Effector memory CD4-positive, alpha-beta T cell (primary cell): ENCODE measurements at regions not wholly inside any gene's neighbourhood (a gene's known extent, or its start where the extent isn't known, plus 50 kb on each side); places are given as distances from the start of the nearest gene placed in this dataset.
"Not testable (repeated sequence)": the region's sequence is repeated elsewhere in the genome, so short reads cannot be mapped to it uniquely, and the experiment has no call there.

Experiments used
- DNase-seq, 3 donors: peaks; one replicate each; pipeline ENCODE4 v3.0.0-alpha.2; 2020
- H3K27ac ChIP-seq: 2 replicates; pipeline ENCODE4 v1.7.0; 2013; ENCODE audit warnings: mild to moderate bottlenecking, low read length, moderate library complexity; ENCODE audit not compliant: insufficient read depth, poor library complexity, severe bottlenecking
- H3K27me3 ChIP-seq: replicated peaks from 2 replicates; pipeline ENCODE4 v1.7.0; 2013; ENCODE audit warnings: mild to moderate bottlenecking, low read length; ENCODE audit not compliant: insufficient read depth, control insufficient read depth, poor library complexity, severe bottlenecking
- H3K36me3 ChIP-seq: 2 replicates; pipeline ENCODE4 v1.7.0; 2013; ENCODE audit warnings: mild to moderate bottlenecking, low read length, moderate library complexity; ENCODE audit not compliant: control insufficient read depth, insufficient read depth
- H3K4me1 ChIP-seq: 2 replicates; pipeline ENCODE4 v1.7.0; 2013; ENCODE audit warnings: low read length, mild to moderate bottlenecking; ENCODE audit not compliant: control insufficient read depth, insufficient read depth, poor library complexity, severe bottlenecking
- H3K4me3 ChIP-seq: 2 replicates; pipeline ENCODE4 v1.7.0; 2013; ENCODE audit warnings: low read length, low read depth, mild to moderate bottlenecking; ENCODE audit not compliant: insufficient read depth, poor library complexity, severe bottlenecking
- H3K9me3 ChIP-seq: 2 replicates; pipeline ENCODE4 v1.7.0; 2013; ENCODE audit warnings: mild to moderate bottlenecking, low read length, moderate library complexity; ENCODE audit not compliant: control insufficient read depth

DNA sequence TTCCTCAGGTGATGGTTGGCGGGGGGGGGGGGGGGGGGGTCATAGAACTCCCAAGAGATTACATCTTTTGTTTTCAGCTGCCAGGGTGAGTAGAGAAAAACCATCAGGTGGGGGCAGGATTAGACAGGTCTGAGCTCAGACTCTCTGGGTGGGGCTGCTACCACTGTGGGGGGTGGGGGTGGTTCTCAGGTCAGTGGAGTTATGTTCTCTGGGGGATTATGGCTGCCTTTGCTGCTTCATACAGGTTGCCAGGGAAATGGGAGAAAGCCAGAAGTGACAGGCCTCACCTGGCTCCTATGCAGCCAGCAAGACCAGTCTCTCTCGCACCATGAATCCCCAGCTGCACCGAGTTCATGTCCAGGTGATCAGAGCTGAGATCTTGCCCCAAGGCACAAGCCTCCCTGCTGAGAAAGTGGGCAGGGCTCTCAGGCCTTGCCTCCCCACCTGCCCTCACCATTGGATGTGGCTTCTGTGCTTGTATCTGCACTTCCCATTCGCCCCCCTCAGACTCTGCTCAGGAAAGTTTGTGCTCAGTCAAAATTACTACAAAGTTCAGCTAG, 828.1 kb downstream of the MCTP2 start:
- no peaks in the 10 kb centered on the region for H3K36me3 ChIP-seq
- H3K9me3 ChIP-seq = no peaks in the 10 kb centered on the region
- H3K27ac ChIP-seq = no peak overlapping the region
- no peak overlapping the region for H3K4me3 ChIP-seq
- H3K27me3 ChIP-seq = no peaks in the 10 kb centered on the region
- no peak for DNase-seq
- H3K4me1 ChIP-seq = no peaks in the 10 kb centered on the region

- H3K4me3 ChIP-seq = no peak overlapping the region
- H3K27me3 ChIP-seq = no peaks in the 10 kb centered on the region
- no peaks in the 10 kb centered on the region for H3K4me1 ChIP-seq
- H3K36me3 ChIP-seq = no peaks in the 10 kb centered on the region
- no peak overlapping the region for H3K27ac ChIP-seq
- no peak for DNase-seq
- no peaks in the 10 kb centered on the region for H3K9me3 ChIP-seq
Measured at GRCh38 chr15:95068701-95069521, 837.5 kb downstream of the MCTP2 start.

DNA sequence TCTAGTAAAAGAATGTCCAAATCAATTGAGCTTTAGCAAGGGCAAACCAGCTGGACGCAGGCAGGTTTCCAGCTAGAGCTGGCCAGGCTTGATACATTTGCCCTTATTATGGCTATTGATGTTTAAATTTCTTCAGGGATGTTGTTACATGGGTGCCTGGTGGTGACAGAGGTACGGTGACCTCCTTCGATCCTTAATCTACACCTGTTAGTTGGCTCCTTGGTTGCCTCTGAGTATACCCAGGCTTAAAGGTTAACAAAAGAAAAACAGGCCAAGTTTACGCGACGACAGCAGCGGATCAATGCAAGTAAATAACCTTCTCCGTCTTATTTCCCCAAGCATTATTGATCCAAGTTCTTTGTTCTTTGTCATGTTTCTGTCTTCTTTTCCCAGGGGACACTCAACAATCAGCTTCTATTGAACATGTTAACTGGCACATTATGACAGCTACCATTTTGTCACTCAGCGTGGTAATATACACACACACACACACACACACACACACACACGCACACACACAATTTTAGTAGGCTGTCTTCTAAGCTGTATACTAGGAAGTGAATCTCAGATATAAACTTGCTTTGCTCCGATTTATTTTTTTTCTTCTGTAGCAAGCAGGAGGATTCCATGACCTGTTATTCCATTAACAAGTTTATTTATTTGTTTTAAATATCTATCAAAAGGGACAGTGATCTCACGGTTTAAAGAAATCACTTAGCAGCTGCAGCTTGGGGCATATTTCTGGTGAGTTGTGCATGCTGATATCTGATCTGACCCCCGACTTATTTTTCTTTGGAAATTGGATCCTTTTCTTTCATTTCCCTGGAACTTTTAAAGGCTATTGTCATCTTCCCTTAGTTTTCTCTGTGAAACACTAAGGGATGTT, 844.7 kb downstream of the MCTP2 start:
- Histone ChIP-seq H3K36me3 (no peaks in the 10 kb centered on the region), H3K27me3 (no peaks in the 10 kb centered on the region), H3K9me3 (no peaks in the 10 kb centered on the region), H3K4me3 (no peak overlapping the region), H3K27ac (no peak overlapping the region), H3K4me1 (no peaks in the 10 kb centered on the region)
- no peak for DNase-seq

DNA sequence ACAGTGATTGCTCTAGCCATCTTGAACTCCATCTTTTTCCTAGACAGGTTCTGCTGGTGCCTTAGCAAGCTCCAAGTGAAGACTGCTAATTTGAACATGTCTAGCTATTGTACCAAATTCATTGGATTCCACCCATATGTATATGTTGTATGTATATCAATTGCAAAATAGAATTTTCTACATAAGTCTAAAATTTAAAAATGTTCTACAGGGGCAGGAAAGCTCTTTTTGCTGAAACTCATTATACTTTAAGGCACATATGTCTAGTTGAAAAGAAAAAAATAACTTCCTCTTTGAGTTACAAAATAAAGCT, 845.3 kb downstream of the MCTP2 start:
- Histone ChIP-seq H3K36me3 (no peaks in the 10 kb centered on the region), H3K4me3 (no peak overlapping the region), H3K4me1 (no peaks in the 10 kb centered on the region), H3K9me3 (no peaks in the 10 kb centered on the region), H3K27me3 (no peaks in the 10 kb centered on the region), H3K27ac (no peak overlapping the region)
- no peak for DNase-seq

GRCh38 chr15:95078003-95078402, 846.6 kb downstream of the MCTP2 start:
- H3K36me3 ChIP-seq = no peaks in the 10 kb centered on the region
- H3K27me3 ChIP-seq = no peaks in the 10 kb centered on the region
- H3K4me1 ChIP-seq = no peaks in the 10 kb centered on the region
- no peaks in the 10 kb centered on the region for H3K9me3 ChIP-seq
- no peak for DNase-seq
- no peak overlapping the region for H3K4me3 ChIP-seq
- H3K27ac ChIP-seq = no peak overlapping the region

DNA sequence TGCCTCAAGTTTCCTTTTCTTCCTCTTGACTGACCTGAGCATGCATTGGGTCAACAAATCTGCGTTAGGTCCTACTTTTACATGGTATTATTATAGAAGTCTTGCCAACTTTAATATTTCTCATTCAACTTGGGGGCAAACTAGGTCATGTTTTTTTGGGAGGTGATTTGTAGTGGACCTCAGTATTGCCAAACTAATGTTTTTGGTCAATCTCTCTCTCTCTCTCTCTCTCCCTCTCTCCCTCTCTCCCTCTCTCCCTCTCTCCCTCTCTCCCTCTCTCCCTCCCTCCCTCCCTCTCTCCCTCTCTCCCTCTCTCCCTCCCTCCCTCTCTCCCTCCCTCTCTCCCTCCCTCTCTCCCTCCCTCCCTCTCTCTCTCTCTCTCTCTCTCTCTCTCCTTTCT, 848.9 kb downstream of the MCTP2 start:
- H3K9me3 ChIP-seq, H3K4me1 ChIP-seq, H3K27me3 ChIP-seq, DNase-seq, H3K4me3 ChIP-seq, H3K27ac ChIP-seq, H3K36me3 ChIP-seq: not testable (repeated sequence)

- Histone ChIP-seq H3K36me3 (no peaks in the 10 kb centered on the region), H3K27ac (no peak overlapping the region), H3K4me3 (no peak overlapping the region), H3K27me3 (no peaks in the 10 kb centered on the region), H3K4me1 (no peaks in the 10 kb centered on the region), H3K9me3 (no peaks in the 10 kb centered on the region)
- no peak for DNase-seq
Measured at GRCh38 chr15:95085056-95085455, 853.7 kb downstream of the MCTP2 start.

GRCh38 chr15:95086531-95087252, 855.3 kb downstream of the MCTP2 start:
- Histone ChIP-seq H3K27ac (no peak overlapping the region), H3K36me3 (no peaks in the 10 kb centered on the region), H3K4me3 (no peak overlapping the region), H3K4me1 (no peaks in the 10 kb centered on the region), H3K9me3 (no peaks in the 10 kb centered on the region), H3K27me3 (no peaks in the 10 kb centered on the region)
- no peak for DNase-seq

- DNase-seq = no peak
- Histone ChIP-seq H3K9me3 (no peaks in the 10 kb centered on the region), H3K36me3 (no peaks in the 10 kb centered on the region), H3K27ac (no peak overlapping the region), H3K4me3 (no peak overlapping the region), H3K27me3 (no peaks in the 10 kb centered on the region), H3K4me1 (no peaks in the 10 kb centered on the region)
Measured at GRCh38 chr15:95087253-95087609, 855.9 kb downstream of the MCTP2 start.
